H1 (cell line): ENCODE measurements at regions not wholly inside any gene's neighbourhood (a gene's known extent, or its start where the extent isn't known, plus 50 kb on each side); places are given as distances from the start of the nearest gene placed in this dataset.

Experiments used
- CHD7 ChIP-seq: fragments of 300-600 bp; sonication (generic); IDR thresholded peaks from 2 replicates; pipeline ENCODE4 v1.7.1; 2012; ENCODE audit warnings: low read length, moderate library complexity, mild to moderate bottlenecking, inconsistent platforms; ENCODE audit not compliant: insufficient replicate concordance
- E2F6 ChIP-seq: IDR thresholded peaks from 2 replicates; pipeline ENCODE4 v1.6.1; 2012; ENCODE audit warnings: inconsistent platforms
- HDAC2 ChIP-seq, 2 experiments: fragments of 300-600 bp in 1 of 2; sonication (generic) in 1 of 2; IDR thresholded peaks; 2 replicates each; pipeline ENCODE4 v1.6.1; 2011 to 2012; ENCODE audit warnings: low read depth in 2 of 2, low read length in 2 of 2, mild to moderate bottlenecking in 2 of 2, moderate library complexity in 2 of 2, borderline replicate concordance in 1 of 2, inconsistent platforms in 1 of 2
- JUN ChIP-seq: IDR thresholded peaks from 2 replicates; pipeline ENCODE4 v1.6.1; 2011; ENCODE audit warnings: low read depth, mild to moderate bottlenecking, improper control_type of control experiment, low read length
- KDM1A ChIP-seq: fragments of 200-600, 300-600 bp; sonication (generic); IDR thresholded peaks from 2 replicates; pipeline ENCODE4 v1.7.1; 2016; ENCODE audit warnings: mild to moderate bottlenecking, low read length, borderline replicate concordance

GRCh38 chr4:126081336-126081735 lies 766.6 kb downstream of the FAT4 start (continued):
- no peak for TF ChIP-seq CHD7
- no peak for TF ChIP-seq JUN
- no peak for TF ChIP-seq E2F6
- no peak for TF ChIP-seq KDM1A
- no peak for TF ChIP-seq HDAC2 (IDR thresholded peaks at IDR 0.05; ENCODE audit: borderline replicate concordance in 1 of 2, low read depth in 2 of 2, low read length in 2 of 2)
